K562 (cell line): ENCODE measurements at regions not wholly inside any gene's neighbourhood (a gene's known extent, or its start where the extent isn't known, plus 50 kb on each side); places are given as distances from the start of the nearest gene placed in this dataset.

ENCODE experiments used
- ARNT ChIP-seq, 2 experiments: fragments of 450-650 bp; IDR thresholded peaks; 2 replicates each; pipeline ENCODE4 v1.6.1; 2016; ENCODE audit warnings: mild to moderate bottlenecking in 1 of 2
- CCNT2 ChIP-seq: IDR thresholded peaks from 2 replicates; pipeline ENCODE4 v1.6.1; 2011; ENCODE audit warnings: borderline replicate concordance, low read depth, mild to moderate bottlenecking, moderate library complexity, mixed read lengths, low read length; ENCODE audit not compliant: insufficient read length; ENCODE audit errors: extremely low read depth
- EHMT2 ChIP-seq: fragments of 450-650 bp; IDR thresholded peaks from 2 replicates; pipeline ENCODE4 v1.6.1; 2018; ENCODE audit warnings: antibody characterized with exemption
- HDAC1 ChIP-seq, 2 experiments: fragments of 450-650 bp; IDR thresholded peaks; 2 replicates each; pipeline ENCODE4 v1.6.1; 2016 to 2017; ENCODE audit warnings: inconsistent platforms in 1 of 2, mild to moderate bottlenecking in 1 of 2, moderate library complexity in 1 of 2
- MEIS2 ChIP-seq: fragments of 450-650 bp; IDR thresholded peaks from 2 replicates; pipeline ENCODE4 v1.6.1; 2014; ENCODE audit warnings: mild to moderate bottlenecking; ENCODE audit not compliant: partially characterized antibody
- NCOA2 ChIP-seq, 2 experiments: fragments of 450-650 bp; IDR thresholded peaks; 2 replicates each; pipeline ENCODE4 v1.6.1; 2018; ENCODE audit warnings: mild to moderate bottlenecking in 2 of 2, moderate library complexity in 1 of 2; ENCODE audit not compliant: partially characterized antibody in 2 of 2
- NFATC3 ChIP-seq: fragments of 450-650 bp; IDR thresholded peaks from 2 replicates; pipeline ENCODE4 v1.6.1; 2017; ENCODE audit warnings: mild to moderate bottlenecking
- NRF1 ChIP-seq, 2 experiments: fragments of 450-650 bp; IDR thresholded peaks in 1 of 2; conservative IDR thresholded peaks in 1 of 2; 2 replicates each; pipeline ENCODE4 v1.6.1; 2014; ENCODE audit warnings: mild to moderate bottlenecking in 2 of 2
- PYGO2 ChIP-seq: fragments of 450-650 bp; IDR thresholded peaks from 2 replicates; pipeline ENCODE4 v1.6.1; 2016; ENCODE audit warnings: mild to moderate bottlenecking, missing genetic modification characterization, moderate library complexity, missing compliant biosample characterization
- RFX1 ChIP-seq: fragments of 450-650 bp; IDR thresholded peaks from 2 replicates; pipeline ENCODE4 v1.6.1; 2016; ENCODE audit warnings: mild to moderate bottlenecking, moderate library complexity
- ZBTB17 ChIP-seq: fragments of 450-650 bp; formaldehyde crosslinking; IDR thresholded peaks from 2 replicates; pipeline ENCODE4 v1.4.0; 2020; ENCODE audit warnings: mild to moderate bottlenecking
- ZNF224 ChIP-seq: sonication (generic); formaldehyde crosslinking; IDR thresholded peaks from 2 replicates; pipeline ENCODE4 v1.8.0; 2022; ENCODE audit warnings: mild to moderate bottlenecking, missing genetic modification reagents
- ZNF3 ChIP-seq: fragments of 250-450 bp; sonication (Bioruptor Pico); IDR thresholded peaks from 2 replicates; pipeline ENCODE4 v1.5.0; 2021; ENCODE audit warnings: mild to moderate bottlenecking, moderate library complexity
- ZNF431 ChIP-seq: sonication (generic); formaldehyde crosslinking; IDR thresholded peaks from 2 replicates; pipeline ENCODE4 v1.8.0; 2022; ENCODE audit warnings: mild to moderate bottlenecking, missing genetic modification reagents
- ZNF75A ChIP-seq: fragments of 450-650 bp; formaldehyde crosslinking; IDR thresholded peaks from 2 replicates; pipeline ENCODE4 v1.4.0; 2020; ENCODE audit warnings: mild to moderate bottlenecking
- TF ChIP-seq, protein P1 (sequence below): fragments of 450-650 bp; IDR thresholded peaks from 2 replicates; pipeline ENCODE4 v1.6.1; 2017; ENCODE audit warnings: antibody characterized with exemption, mild to moderate bottlenecking
- TF ChIP-seq, protein P2 (sequence below): fragments of 200-800 bp; sonication (Bioruptor generic); IDR thresholded peaks from 2 replicates; pipeline ENCODE4 v1.6.1; 2016; ENCODE audit warnings: missing genetic modification characterization, missing compliant biosample characterization
- TF ChIP-seq, protein P3 (sequence below): fragments of 450-650 bp; formaldehyde crosslinking; IDR thresholded peaks from 2 replicates; pipeline ENCODE4 v1.4.0; 2022; ENCODE audit warnings: mild to moderate bottlenecking, moderate library complexity
- TF ChIP-seq, protein P4 (sequence below): fragments of 450-650 bp; IDR thresholded peaks from 2 replicates; pipeline ENCODE4 v1.6.1; 2017; ENCODE audit warnings: mild to moderate bottlenecking, moderate library complexity

DNA sequence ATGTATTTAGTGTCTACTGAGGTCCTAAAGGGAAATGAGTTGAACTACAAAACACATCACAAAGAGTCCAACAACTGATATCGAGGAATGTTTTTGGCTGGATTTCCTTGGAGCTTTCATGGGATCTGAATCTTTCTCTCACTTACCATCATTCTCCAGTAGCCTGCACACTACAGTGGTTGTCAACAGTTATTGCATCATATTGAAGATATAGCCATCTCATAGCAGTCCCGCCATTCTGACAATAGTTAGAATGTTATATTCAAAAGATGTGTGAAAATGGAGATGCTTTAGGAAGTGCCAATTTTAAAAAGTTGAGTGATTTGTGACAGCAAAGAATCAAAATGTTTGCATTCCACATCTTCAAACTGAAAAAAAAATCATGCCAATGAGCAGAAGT lies 186.8 kb downstream of the DSC3 start (continued):
- no peak for TF ChIP-seq ARNT (IDR thresholded peaks at IDR 0.05)
- no peak for TF ChIP-seq ZNF431 (CRISPR knock-in tag)
- TF ChIP-seq, protein P1, sequence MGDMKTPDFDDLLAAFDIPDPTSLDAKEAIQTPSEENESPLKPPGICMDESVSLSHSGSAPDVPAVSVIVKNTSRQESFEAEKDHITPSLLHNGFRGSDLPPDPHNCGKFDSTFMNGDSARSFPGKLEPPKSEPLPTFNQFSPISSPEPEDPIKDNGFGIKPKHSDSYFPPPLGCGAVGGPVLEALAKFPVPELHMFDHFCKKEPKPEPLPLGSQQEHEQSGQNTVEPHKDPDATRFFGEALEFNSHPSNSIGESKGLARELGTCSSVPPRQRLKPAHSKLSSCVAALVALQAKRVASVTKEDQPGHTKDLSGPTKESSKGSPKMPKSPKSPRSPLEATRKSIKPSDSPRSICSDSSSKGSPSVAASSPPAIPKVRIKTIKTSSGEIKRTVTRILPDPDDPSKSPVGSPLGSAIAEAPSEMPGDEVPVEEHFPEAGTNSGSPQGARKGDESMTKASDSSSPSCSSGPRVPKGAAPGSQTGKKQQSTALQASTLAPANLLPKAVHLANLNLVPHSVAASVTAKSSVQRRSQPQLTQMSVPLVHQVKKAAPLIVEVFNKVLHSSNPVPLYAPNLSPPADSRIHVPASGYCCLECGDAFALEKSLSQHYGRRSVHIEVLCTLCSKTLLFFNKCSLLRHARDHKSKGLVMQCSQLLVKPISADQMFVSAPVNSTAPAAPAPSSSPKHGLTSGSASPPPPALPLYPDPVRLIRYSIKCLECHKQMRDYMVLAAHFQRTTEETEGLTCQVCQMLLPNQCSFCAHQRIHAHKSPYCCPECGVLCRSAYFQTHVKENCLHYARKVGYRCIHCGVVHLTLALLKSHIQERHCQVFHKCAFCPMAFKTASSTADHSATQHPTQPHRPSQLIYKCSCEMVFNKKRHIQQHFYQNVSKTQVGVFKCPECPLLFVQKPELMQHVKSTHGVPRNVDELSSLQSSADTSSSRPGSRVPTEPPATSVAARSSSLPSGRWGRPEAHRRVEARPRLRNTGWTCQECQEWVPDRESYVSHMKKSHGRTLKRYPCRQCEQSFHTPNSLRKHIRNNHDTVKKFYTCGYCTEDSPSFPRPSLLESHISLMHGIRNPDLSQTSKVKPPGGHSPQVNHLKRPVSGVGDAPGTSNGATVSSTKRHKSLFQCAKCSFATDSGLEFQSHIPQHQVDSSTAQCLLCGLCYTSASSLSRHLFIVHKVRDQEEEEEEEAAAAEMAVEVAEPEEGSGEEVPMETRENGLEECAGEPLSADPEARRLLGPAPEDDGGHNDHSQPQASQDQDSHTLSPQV, result 0 out of 2 replicates have a peak, but pooled peaks have one; percentile 21
- TF ChIP-seq ZBTB17, result no peak
- no peak for TF ChIP-seq HDAC1 (IDR thresholded peaks at IDR 0.05)
- no peak for TF ChIP-seq ZNF224 (CRISPR knock-in tag)
- TF ChIP-seq, protein P2, sequence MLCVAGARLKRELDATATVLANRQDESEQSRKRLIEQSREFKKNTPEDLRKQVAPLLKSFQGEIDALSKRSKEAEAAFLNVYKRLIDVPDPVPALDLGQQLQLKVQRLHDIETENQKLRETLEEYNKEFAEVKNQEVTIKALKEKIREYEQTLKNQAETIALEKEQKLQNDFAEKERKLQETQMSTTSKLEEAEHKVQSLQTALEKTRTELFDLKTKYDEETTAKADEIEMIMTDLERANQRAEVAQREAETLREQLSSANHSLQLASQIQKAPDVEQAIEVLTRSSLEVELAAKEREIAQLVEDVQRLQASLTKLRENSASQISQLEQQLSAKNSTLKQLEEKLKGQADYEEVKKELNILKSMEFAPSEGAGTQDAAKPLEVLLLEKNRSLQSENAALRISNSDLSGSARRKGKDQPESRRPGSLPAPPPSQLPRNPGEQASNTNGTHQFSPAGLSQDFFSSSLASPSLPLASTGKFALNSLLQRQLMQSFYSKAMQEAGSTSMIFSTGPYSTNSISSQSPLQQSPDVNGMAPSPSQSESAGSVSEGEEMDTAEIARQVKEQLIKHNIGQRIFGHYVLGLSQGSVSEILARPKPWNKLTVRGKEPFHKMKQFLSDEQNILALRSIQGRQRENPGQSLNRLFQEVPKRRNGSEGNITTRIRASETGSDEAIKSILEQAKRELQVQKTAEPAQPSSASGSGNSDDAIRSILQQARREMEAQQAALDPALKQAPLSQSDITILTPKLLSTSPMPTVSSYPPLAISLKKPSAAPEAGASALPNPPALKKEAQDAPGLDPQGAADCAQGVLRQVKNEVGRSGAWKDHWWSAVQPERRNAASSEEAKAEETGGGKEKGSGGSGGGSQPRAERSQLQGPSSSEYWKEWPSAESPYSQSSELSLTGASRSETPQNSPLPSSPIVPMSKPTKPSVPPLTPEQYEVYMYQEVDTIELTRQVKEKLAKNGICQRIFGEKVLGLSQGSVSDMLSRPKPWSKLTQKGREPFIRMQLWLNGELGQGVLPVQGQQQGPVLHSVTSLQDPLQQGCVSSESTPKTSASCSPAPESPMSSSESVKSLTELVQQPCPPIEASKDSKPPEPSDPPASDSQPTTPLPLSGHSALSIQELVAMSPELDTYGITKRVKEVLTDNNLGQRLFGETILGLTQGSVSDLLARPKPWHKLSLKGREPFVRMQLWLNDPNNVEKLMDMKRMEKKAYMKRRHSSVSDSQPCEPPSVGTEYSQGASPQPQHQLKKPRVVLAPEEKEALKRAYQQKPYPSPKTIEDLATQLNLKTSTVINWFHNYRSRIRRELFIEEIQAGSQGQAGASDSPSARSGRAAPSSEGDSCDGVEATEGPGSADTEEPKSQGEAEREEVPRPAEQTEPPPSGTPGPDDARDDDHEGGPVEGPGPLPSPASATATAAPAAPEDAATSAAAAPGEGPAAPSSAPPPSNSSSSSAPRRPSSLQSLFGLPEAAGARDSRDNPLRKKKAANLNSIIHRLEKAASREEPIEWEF (CRISPR knock-in tag), result no peak
- TF ChIP-seq NRF1 (conservative IDR thresholded peaks at IDR 0.05 in 1 of 2, IDR thresholded peaks at IDR 0.05 in 1 of 2), result no peak
- TF ChIP-seq MEIS2, result peak; percentile 26
- no peak for TF ChIP-seq PYGO2 (tag)
- TF ChIP-seq RFX1, result no peak
- no peak for TF ChIP-seq NFATC3
- no peak for TF ChIP-seq ZNF3 (CRISPR knock-in tag)
- TF ChIP-seq, protein P3, sequence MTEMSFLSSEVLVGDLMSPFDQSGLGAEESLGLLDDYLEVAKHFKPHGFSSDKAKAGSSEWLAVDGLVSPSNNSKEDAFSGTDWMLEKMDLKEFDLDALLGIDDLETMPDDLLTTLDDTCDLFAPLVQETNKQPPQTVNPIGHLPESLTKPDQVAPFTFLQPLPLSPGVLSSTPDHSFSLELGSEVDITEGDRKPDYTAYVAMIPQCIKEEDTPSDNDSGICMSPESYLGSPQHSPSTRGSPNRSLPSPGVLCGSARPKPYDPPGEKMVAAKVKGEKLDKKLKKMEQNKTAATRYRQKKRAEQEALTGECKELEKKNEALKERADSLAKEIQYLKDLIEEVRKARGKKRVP (CRISPR knock-in tag), result peak; percentile 72
- peak; percentile 24; the same call in 1 of the 2 replicates for TF ChIP-seq EHMT2
- TF ChIP-seq ZNF75A (CRISPR knock-in tag), result no peak
- TF ChIP-seq, protein P4, sequence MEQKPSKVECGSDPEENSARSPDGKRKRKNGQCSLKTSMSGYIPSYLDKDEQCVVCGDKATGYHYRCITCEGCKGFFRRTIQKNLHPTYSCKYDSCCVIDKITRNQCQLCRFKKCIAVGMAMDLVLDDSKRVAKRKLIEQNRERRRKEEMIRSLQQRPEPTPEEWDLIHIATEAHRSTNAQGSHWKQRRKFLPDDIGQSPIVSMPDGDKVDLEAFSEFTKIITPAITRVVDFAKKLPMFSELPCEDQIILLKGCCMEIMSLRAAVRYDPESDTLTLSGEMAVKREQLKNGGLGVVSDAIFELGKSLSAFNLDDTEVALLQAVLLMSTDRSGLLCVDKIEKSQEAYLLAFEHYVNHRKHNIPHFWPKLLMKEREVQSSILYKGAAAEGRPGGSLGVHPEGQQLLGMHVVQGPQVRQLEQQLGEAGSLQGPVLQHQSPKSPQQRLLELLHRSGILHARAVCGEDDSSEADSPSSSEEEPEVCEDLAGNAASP, result no peak
- no peak for TF ChIP-seq CCNT2
- no peak for TF ChIP-seq NCOA2 (IDR thresholded peaks at IDR 0.05; ENCODE audit: partially characterized antibody in 2 of 2)
